GM19351 (cell line): ENCODE measurements at regions not wholly inside any gene's neighbourhood (a gene's known extent, or its start where the extent isn't known, plus 50 kb on each side); places are given as distances from the start of the nearest gene placed in this dataset.
"Not testable (repeated sequence)": the region's sequence is repeated elsewhere in the genome, so short reads cannot be mapped to it uniquely, and the experiment has no call there.

Source experiments
- ATAC-seq: cut with Tn5 transposase; IDR thresholded peaks from one replicate; pipeline ENCODE4 v1.9.1; 2021; ENCODE audit warnings: mild to moderate bottlenecking, moderate library complexity; ENCODE audit not compliant: unreplicated experiment

DNA sequence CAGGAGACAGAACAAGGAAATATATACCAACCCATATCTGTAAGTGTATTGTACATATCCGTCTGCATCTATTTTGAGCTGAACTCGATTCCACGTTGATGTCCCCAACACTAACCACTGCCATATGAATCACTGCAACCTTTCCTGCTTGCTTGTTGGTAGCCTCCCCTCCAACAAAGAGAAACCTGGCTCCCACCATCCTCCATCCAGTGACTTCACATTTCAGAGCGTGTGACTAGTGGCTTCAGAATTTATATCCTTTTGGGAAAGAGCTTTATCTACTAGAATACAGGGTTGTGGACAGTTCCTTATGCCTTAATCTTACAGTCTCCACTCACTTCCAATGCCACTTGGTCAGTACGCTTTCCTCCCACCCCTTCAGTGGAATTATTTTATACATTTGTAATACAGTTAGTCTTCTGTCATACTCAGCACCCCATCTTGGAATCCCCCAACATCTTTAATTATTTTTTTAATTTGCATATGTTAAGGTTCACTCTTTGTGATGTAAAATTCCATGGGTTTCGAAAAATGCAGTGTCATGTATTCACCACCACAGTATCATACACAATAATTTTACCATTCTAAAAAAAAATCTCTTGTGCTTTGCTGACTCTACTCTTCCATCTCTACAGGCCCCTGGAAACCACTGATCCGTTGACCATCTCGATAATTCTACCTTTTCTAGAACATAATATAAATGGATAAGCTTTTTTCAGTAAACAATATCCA is 264.7 kb downstream of the BCL2L11 start:
- not testable (repeated sequence) for ATAC-seq

DNA sequence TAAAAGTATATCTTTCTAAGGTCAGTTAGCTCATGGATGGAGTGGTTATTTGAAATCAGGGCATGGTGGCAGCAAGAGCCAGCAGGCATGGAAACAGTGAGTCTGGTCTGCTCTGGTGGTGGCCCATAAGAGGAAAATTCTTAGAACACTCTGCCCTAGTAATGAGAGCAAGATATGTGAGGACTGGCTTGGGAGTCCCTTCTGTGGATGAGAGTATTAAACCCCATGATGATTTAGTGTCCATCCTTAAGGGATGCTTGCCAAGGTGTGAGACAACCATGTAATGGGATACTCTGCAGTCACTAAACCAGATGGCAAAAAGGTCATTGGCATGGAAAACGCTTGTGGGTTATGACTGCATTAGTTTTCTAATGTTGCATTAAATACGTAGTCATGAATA is 269.9 kb downstream of the BCL2L11 start:
- ATAC-seq = not testable (repeated sequence)

DNA sequence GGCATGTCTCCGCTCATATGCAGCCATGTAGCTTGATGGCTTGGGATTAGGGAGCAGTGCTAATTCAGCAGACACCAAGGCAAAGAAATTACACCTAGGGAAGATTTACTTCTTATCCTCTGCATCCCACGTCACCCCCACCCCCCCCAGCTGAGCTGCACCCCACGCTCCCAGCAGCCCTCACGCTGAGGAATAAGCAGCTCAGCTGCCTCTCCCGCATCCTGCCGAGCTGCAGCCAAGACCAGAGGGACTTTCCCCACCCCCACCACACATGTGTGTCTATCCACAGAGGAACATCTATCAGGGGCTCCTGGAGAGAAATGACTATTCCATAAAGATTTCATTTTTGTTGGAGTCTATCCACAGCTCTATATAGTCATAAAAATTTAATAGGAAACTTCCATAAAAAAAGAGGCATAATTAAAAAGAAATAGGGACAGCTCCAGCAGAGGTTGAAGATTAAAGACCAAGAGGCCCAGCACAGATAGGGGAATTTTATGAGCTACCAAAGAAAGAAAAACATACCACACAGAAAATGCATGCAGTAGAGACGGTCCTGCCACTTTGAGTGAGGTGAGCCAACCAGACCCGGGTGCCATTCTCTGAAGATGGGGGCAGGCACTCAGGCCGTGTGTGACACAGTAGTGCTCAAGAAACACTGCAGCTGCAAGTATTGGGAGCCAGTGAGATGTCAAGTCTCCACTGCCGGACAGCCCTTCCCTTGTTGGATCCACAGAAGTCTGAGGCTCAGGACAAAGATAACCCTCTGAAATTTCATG is 274.8 kb downstream of the BCL2L11 start:
- ATAC-seq = not testable (repeated sequence)

DNA sequence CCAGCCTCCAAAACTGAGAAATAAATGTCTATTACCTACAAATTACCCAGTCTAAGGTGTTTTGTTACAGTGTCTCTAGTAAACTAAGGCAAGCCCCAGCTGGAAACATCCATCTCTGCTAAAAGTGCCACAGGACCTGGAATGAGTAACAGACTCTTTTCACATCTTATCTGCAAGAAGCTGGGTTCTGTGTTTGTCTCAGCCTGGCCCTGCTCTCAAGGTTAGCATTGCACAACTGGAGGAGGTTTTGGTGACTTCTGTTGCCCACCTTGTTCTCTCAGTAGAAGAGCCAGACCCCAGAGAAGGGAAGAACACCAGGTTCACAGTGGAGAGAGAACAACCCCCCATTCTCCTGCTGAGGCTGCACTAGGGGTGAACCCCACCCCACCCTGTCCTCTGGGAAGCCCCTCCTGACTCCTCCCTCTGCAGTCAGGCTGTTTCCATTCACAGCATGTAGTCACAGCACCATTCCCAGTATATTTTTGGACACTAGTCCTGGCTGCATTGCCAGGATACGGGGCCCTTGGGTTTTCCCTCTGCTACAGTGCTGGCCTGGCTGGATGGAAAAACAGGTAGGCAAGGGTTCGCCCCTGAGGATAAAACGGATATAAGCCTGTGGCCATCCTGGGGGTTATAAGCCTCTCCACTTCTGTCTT is 280.0 kb downstream of the BCL2L11 start:
- not testable (repeated sequence) for ATAC-seq

DNA sequence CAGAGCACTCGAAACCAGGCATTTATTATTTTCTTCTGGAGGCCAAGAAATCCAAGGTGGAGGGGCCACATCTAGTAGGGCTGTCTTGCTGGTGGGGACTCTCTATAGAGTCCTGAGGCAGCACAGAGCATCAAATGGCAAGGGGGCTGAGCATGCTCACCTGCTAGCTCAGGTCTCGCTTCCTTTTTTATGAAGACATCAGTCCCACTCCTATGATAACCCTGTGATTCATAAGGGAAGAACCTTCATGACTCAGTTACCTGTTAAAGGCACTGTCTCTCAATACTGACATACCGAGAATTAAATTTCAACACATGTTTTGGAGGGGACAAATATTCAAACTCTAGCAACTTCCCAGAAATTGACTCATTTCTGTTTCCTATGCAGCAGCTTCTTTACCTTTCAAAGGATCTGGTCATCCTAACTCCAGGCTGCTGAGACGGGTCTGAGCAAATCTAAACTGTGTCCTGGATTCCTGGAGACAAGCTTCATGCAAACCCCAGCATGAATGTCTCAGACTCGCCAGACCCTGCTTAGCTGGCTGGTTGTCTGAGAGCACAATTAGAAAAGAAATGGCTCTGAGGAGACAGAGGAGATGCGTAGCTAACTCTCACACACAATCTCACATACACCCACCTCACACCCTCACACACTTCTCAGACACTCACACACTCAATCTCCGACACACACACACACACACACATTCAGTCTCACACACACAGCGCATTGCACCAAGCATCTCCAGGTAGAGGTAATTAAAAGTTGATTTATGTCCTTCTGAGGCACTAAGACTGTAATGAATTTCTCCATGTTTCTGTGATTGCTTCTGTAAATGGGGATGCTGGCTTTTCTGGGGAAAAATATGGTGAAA is 280.8 kb downstream of the BCL2L11 start:
- ATAC-seq = not testable (repeated sequence)

DNA sequence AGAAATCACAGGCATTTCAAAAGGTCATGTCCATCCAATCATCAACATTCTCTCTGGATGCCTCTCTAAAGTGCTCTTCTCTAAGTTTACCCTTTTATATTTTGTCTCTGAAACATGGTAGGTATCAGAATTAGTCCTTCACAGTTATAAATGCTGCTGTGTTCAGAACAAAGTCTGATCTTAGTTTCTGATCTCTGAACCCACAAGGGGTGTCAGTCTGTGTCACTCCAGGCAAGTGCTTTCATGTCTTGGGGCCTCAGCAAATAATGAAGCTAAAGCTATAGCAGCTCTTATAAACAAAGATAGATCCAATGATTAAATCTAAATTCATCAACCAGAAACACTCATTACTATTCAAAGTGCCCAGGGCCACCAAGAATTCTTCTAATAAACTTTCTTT is 281.7 kb downstream of the BCL2L11 start:
- ATAC-seq = not testable (repeated sequence)

DNA sequence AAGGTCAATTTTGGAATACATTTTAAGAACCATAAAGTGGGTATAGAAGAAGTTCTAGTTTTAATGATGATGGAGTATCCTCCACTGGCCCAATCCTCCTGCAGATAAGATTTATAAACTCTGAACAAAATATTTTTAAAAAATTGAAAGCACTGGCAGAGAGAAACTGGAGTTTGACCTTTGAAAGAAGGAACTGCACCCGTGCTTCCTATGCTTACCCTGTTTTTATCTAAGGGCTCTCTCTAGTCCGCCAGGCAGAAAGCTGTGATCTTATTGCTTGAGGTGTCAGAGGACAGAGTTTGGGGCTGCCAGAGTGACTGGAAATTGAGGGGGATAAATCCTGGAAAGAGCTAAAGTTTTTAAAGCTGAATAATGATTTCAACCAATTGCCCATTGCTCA is 282.6 kb downstream of the BCL2L11 start:
- ATAC-seq = not testable (repeated sequence)

DNA sequence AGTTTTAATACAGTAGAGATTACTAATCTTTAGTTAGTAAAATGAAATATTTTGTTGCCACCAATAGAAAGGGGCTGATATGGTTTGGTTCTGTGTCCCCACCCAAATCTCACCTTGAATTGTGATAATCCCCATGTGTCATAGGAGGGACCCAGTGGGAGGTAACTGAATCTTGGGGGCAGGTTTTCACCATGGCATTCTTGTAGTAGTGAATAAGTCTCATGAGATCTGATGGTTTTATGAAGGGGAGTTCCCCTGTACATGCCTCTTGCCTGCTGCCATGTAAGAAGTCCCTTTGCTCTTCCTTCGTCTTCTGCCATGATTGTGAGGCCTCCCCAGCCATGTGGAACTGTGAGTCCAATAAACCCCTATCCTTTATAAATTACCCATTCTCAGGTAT is 285.9 kb downstream of the BCL2L11 start:
- not testable (repeated sequence) for ATAC-seq

DNA sequence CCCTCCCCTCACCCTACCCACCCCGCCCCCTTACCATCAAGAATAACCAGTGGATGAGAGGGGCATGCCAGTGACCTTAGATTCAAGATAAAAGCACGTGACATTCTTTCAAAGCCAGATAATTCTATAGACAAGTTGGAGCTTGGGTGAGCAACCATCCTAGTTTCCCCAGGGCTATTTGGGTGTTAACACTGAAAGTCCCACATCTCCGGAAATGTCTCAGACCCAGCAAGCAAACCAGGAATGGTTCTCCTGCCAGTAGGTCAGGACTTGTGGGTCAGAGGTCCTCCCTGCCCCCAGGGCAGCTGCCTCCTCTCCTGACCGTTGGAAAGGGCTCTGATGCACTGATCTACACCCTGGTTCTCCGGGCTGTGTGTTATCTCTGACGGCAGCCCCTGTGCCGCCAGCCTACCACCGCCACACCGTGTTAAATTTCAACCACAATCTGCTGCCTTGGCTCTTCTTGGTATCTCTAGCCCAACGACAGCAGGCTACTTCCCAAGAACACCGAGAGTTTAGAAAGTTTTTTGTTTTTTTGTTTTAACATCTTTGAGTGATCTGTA is 287.0 kb downstream of the BCL2L11 start:
- ATAC-seq = not testable (repeated sequence)

DNA sequence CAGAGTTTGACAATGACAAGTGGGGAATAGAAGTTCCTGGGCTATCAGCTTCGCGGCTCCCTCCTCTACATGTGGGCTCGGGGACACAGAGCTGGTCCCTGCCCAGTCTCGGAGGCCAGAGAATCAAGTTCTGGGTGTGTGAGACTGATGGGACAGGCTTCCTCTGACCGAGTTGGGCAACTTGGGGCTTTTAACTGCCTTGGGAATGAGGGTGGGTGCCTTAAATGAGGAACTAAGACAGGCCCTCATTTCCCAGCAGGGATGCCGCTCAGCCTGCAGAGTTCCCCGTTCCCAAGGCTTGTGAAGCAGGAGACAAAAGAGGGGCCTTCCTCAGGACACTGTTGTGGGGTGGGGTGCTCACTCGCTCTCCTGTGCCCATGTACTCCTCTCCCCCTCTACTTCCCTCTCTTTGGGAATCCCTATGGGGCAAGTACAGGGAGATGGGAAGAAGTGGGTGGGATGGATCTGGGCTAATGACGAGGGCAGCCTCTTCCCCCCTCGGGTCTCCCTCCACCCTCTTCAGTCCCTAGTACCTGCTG is 290.2 kb downstream of the BCL2L11 start:
- not testable (repeated sequence) for ATAC-seq

DNA sequence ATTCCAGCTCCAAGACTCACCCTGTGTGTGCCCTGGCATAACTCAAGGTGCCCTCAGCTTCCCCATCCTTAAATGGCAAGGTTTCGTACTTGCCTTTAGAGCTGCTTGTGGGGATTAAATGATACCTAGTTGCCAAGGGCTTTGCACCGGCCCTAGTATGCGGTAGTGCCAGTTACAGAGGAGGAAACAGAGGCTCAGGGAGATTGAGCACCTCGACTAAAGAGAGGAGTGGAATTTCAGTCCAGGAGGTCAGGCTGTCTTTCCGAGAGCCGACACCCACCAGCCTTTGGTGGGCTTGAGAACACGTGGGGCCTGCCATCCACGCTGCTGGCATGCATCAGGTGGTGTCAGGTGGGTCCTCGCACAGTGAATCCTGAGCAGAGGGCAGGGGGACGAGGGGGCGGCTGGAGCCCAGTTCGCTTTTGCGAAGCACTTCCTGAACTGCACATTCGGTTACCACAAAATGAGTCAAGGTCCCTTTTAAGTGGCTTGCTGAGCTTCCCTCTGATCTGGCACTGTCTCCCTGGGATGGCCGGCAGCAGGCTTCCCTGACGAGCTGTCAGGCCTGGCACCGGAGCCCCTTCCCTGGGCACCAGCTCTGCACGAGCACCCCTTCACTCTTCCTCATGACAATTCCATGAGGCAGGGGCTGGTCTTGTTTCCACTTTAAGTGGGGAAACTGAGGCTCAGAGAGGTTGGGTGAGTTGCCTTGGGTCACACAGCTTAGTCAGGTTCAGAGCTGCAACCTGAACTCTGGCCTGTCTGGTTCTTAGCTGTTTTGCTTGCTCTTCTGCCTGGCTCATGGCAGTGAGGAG is 291.4 kb downstream of the BCL2L11 start:
- ATAC-seq = not testable (repeated sequence)

DNA sequence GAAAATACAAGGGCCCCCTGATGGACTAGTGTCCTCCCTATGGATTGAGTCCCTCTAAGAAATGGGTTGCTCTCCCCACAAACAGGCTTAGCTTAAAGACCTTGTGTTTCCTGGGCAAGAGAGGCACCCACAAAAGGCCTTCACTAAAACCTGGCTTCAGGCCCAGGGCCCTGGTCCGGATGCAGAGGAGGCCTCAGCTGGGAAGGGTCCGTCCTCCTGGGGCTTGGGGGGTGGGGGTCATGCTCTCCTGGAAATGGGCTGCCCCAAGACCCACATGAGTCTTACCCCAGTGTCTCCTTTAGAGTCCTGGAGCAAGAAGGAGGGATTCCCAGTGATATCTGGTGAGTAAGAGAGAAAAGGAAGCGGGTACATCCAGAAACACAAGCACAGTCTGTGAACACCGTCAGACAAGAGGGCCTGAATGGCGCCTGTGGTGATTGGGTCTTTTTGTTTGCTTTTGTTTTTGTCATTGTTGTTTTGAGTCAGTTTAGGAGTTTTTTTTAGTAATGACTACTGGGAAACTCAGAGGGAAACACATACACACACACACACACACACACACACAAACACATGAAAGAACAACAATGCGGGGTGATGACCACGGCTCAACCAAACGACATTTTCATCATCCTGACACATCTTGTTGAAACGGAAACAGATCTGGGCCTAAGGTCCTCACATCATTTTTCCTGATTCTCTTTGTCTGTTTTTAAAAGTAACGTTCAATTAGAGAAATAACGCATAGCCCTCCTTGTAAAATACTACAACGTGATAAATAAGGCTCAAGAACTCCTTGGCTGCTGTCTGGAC is 292.3 kb downstream of the BCL2L11 start:
- not testable (repeated sequence) for ATAC-seq

DNA sequence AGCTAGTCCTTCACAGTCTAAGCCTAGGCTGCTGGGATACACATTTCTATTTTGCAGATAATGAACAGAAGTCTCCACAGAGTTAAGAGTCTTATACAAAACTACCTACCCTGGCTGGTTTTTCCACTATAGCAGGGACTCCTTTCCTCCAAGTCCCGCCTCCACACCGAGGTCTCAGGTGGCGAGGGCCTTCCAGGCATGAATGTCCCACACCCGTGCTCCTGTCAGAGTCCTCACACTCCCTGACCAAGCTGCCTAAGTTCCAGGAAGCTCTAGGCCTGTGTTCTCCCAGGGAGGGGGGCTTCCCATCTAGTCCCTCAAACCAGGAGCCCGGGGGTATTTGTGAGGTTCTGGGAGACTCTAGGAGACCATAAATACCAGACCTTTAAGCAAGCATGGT is 293.2 kb downstream of the BCL2L11 start:
- not testable (repeated sequence) for ATAC-seq

DNA sequence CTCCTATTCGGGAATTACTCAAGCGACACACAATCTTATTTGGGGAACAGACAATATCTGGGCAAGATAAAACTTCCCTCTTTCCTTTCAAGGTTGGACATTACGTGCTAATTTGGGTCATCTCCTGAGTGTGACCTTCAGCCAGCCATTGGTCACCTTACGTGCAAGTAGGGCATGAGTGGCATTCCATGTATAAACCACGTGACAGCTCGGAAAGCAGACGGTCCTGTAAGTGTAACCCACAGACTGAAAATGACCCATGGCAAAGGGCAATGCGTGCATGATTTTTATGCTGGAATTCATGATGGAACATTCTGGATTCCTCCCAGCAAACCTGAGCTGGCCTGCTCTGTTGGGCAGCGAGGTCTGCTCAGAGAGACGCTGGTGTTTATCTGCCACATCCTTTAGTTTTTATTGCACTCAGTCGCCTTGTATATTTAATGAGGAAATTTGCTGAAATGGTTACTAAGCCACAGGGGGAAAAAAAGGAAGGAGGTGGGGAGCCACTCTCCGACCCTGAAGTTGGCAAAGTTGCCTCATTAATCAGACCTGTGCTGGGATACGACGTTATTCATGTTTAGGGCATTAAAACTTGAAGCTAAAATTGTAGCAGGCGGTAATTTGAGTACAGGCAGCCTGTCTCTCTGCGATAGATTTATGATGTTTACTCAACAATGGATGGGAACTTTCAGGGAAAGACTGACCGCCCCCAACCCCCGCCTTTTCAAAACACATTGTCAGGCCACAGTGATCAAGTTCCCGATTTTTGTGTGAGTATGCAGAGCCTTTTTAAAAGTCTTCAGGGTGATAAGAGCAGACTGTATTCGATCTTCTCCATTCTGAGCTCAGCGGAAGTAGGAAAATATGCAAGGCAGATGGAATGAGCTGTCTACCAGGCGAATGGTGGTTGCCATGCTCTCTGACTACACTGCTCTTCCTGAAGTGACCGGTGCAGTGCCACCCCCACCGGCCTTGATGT is 295.3 kb downstream of the BCL2L11 start:
- not testable (repeated sequence) for ATAC-seq

DNA sequence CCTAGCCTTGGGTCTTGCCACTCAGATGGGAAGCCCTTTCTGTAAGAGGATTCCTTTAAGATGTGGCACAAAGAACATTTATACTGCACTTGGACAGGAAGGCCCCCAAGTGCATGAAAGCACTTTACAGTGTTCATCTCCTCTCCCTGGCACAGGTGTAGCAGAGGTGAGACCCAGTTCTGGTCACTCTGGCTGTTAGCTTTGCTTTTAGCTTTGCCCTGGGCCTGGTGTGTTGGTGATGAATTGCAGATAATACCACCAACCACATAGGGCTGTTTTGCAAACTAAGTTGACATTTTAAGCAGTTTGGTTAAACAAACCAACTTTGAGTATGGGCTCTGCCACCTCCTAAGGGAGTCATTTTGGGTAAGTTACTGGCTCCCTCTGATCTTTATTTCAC is 296.3 kb downstream of the BCL2L11 start:
- not testable (repeated sequence) for ATAC-seq

DNA sequence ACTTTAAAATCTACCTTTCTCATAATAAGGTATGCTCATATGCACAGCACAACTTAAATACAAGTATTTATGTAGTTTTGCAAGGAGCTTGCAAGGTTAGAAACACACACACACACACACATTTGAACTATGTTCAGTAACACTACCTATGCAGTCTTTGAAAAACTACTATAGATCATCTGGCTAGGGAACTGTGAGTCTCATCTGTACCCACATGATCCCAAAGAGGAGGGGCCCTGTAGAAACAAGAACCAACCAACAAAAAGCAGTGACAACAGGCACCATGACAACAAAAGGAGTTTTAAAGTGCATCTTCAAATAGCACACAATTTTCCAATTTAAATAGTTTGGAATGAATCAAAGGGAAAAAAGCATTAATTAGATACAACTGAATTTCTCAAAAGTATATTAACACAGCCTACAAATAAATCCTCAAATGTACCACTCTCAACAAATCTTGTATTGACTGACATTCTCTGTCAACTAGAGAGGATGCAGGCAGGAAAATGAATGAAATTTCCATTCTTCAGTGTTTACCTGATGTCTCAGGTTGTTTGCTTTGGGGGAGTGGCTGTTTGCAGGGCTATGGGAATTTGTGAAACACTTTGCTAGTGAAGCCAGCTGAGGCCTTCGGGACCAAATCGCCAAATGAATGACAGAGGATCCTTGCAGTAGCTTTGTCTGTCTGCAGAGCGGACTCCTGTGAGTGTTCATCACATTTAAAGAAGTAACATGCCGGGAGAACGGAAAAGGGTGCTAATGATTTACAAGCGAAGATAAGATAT is 297.6 kb downstream of the BCL2L11 start:
- ATAC-seq = not testable (repeated sequence)
